Astrocyte (in vitro differentiated cells and primary cell): ENCODE measurements at regions not wholly inside any gene's neighbourhood (a gene's known extent, or its start where the extent isn't known, plus 50 kb on each side); places are given as distances from the start of the nearest gene placed in this dataset.

Source experiments
- DNase-seq: peaks from one replicate; pipeline ENCODE4 v3.0.0-alpha.2; 2010; ENCODE audit warnings: low read depth
- FAIRE-seq: peaks from 2 replicates; lab custom pipeline; 2011; peaks lifted over from hg19 to GRCh38; lab: Jason Lieb, UNC
- H2AFZ ChIP-seq: 2 replicates; pipeline ENCODE4 v1.6.0; 2012; ENCODE audit warnings: low read depth, low read length, inconsistent platforms
- H3K27ac ChIP-seq: 2 replicates; pipeline ENCODE4 v1.5.1; 2011; ENCODE audit warnings: low read depth, low read length, inconsistent platforms
- H3K27me3 ChIP-seq: 2 replicates; pipeline ENCODE4 v1.6.0; 2011; ENCODE audit warnings: low read length, inconsistent platforms; ENCODE audit not compliant: insufficient read depth
- H3K36me3 ChIP-seq: 2 replicates; pipeline ENCODE4 v1.5.1; 2011; ENCODE audit warnings: low read length, inconsistent platforms; ENCODE audit not compliant: insufficient read depth
- H3K4me1 ChIP-seq: 2 replicates; pipeline ENCODE4 v1.5.1; 2011; ENCODE audit warnings: low read length, inconsistent platforms; ENCODE audit not compliant: insufficient read depth
- H3K4me2 ChIP-seq: 2 replicates; pipeline ENCODE4 v1.6.0; 2012; ENCODE audit warnings: low read length, inconsistent platforms
- H3K4me3 ChIP-seq: 2 replicates; pipeline ENCODE4 v1.5.1; 2011; ENCODE audit warnings: low read depth, mild to moderate bottlenecking, low read length, inconsistent platforms; ENCODE audit not compliant: insufficient read depth
- H3K79me2 ChIP-seq: 2 replicates; pipeline ENCODE4 v1.6.0; 2012; ENCODE audit warnings: mild to moderate bottlenecking, low read length, inconsistent platforms; ENCODE audit not compliant: insufficient read depth
- H3K9ac ChIP-seq: 2 replicates; pipeline ENCODE4 v1.6.0; 2012; ENCODE audit warnings: mild to moderate bottlenecking, low read length, inconsistent platforms
- H3K9me3 ChIP-seq: 2 replicates; pipeline ENCODE4 v1.5.1; 2012; ENCODE audit warnings: low read depth, mild to moderate bottlenecking, low read length, inconsistent platforms; ENCODE audit not compliant: insufficient read depth
- H4K20me1 ChIP-seq: 2 replicates; pipeline ENCODE4 v1.6.0; 2012; ENCODE audit warnings: low read length, inconsistent platforms; ENCODE audit not compliant: insufficient read depth
- H3K27ac Mint-ChIP-seq: one replicate; pipeline ENCODE4 v1.8.0; 2021; ENCODE audit warnings: mild to moderate bottlenecking, mixed read lengths; ENCODE audit not compliant: unreplicated experiment
- H3K27me3 Mint-ChIP-seq: one replicate; pipeline ENCODE4 v1.8.0; 2021; ENCODE audit warnings: low read depth, mixed read lengths; ENCODE audit not compliant: unreplicated experiment
- H3K36me3 Mint-ChIP-seq: one replicate; pipeline ENCODE4 v1.8.0; 2021; ENCODE audit warnings: low read depth, mixed read lengths; ENCODE audit not compliant: unreplicated experiment
- H3K4me1 Mint-ChIP-seq: one replicate; pipeline ENCODE4 v1.8.0; 2021; ENCODE audit warnings: low read depth, mixed read lengths; ENCODE audit not compliant: unreplicated experiment
- H3K4me3 Mint-ChIP-seq: one replicate; pipeline ENCODE4 v1.8.0; 2021; ENCODE audit warnings: mild to moderate bottlenecking, moderate library complexity, mixed read lengths; ENCODE audit not compliant: unreplicated experiment
- H3K9me3 Mint-ChIP-seq: one replicate; pipeline ENCODE4 v1.8.0; 2021; ENCODE audit warnings: mild to moderate bottlenecking, mixed read lengths; ENCODE audit not compliant: unreplicated experiment
- CTCF ChIP-seq: IDR thresholded peaks from 2 replicates; pipeline ENCODE4 v1.5.1; 2011; ENCODE audit warnings: low read depth, mild to moderate bottlenecking, inconsistent platforms, low read length, moderate library complexity; ENCODE audit not compliant: insufficient read depth
- EZH2 ChIP-seq: IDR thresholded peaks from 2 replicates; pipeline ENCODE4 v1.6.1; 2012; ENCODE audit warnings: mild to moderate bottlenecking, low read length, inconsistent platforms; ENCODE audit not compliant: insufficient read depth

GRCh38 chr14:80383223-80383622 lies 171.9 kb upstream of the DIO2 start:
- Histone ChIP-seq H3K79me2 (no peaks in the 10 kb centered on the region), H3K36me3 (no peaks in the 10 kb centered on the region), H3K4me2 (no peak overlapping the region), H3K9me3 (no peaks in the 10 kb centered on the region), H3K9ac (no peak overlapping the region), H3K4me1 (peaks cover 7% of the 10 kb centered on the region), H2AFZ (no peak overlapping the region), H4K20me1 (no peaks in the 10 kb centered on the region), H3K4me3 (no peak overlapping the region), H3K27ac (no peak overlapping the region), H3K27me3 (no peaks in the 10 kb centered on the region)
- Mint-ChIP-seq H3K36me3 (no peaks in the 10 kb centered on the region), H3K27ac (no peak overlapping the region), H3K9me3 (no peaks in the 10 kb centered on the region), H3K4me1 (peaks cover 16% of the 10 kb centered on the region), H3K4me3 (no peak overlapping the region), H3K27me3 (no peaks in the 10 kb centered on the region)
- DNase-seq (no peak), FAIRE-seq (no peak)
- TF ChIP-seq EZH2 (no peak), CTCF (no peak)

DNA sequence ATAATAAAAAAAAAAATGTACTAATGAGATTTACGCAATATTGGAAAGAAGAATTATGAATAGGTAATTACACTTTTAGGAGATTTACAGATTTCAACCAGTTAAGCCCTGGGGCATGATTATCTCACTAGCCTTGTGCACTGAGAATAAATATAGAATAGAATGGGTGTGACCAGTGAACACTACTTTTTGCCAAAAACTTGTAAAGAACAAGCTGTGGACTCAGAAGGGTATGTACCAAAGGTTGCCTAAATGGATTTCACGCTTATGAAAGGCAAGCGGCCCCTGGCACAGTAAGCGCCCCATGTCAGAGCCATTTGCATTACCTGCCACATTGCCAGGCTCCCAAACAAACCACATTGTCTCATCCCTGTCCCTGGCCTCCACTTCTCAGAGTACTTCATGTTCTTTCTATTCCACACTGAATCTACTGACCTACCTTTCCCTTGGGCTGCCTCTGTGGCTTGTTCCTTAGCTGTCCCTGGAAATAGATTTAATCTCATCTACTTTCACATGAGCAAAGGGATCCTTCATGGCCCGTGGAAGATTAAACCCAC lies 170.6 kb upstream of the DIO2 start:
- Mint-ChIP-seq H3K4me1 (peaks cover 3% of the 10 kb centered on the region), H3K27me3 (no peaks in the 10 kb centered on the region), H3K9me3 (no peaks in the 10 kb centered on the region), H3K4me3 (no peak overlapping the region), H3K36me3 (no peaks in the 10 kb centered on the region), H3K27ac (no peak overlapping the region)
- Histone ChIP-seq H3K36me3 (no peaks in the 10 kb centered on the region), H4K20me1 (no peaks in the 10 kb centered on the region), H3K9ac (no peak overlapping the region), H3K4me1 (no peaks in the 10 kb centered on the region), H3K9me3 (no peaks in the 10 kb centered on the region), H3K4me3 (no peak overlapping the region), H3K27me3 (no peaks in the 10 kb centered on the region), H3K4me2 (no peak overlapping the region), H3K79me2 (no peaks in the 10 kb centered on the region), H2AFZ (no peak overlapping the region), H3K27ac (no peak overlapping the region)
- DNase-seq (no peak), FAIRE-seq (no peak)
- no peak for TF ChIP-seq CTCF
- no peak for TF ChIP-seq EZH2

- H3K9me3 Mint-ChIP-seq = no peaks in the 10 kb centered on the region
- no peaks in the 10 kb centered on the region for H3K36me3 Mint-ChIP-seq
- Histone ChIP-seq H4K20me1 (no peaks in the 10 kb centered on the region), H3K79me2 (no peaks in the 10 kb centered on the region), H3K4me3 (no peak overlapping the region), H3K36me3 (no peaks in the 10 kb centered on the region), H3K4me2 (no peak overlapping the region), H3K9ac (no peak overlapping the region), H3K27ac (no peak overlapping the region), H3K27me3 (no peaks in the 10 kb centered on the region), H3K4me1 (no peaks in the 10 kb centered on the region), H2AFZ (no peak overlapping the region), H3K9me3 (no peaks in the 10 kb centered on the region)
- no peak overlapping the region for H3K27ac Mint-ChIP-seq
- H3K4me3 Mint-ChIP-seq = no peak overlapping the region
- DNase-seq = no peak
- H3K27me3 Mint-ChIP-seq = no peaks in the 10 kb centered on the region
- no peaks in the 10 kb centered on the region for H3K4me1 Mint-ChIP-seq
- FAIRE-seq = no peak
- no peak for TF ChIP-seq CTCF
- no peak for TF ChIP-seq EZH2
Observed at GRCh38 chr14:80379035-80379434, 167.7 kb upstream of the DIO2 start.
